ENCODE measurements at regions not wholly inside any gene's neighbourhood (a gene's known extent, or its start where the extent isn't known, plus 50 kb on each side); places are given as distances from the start of the nearest gene placed in this dataset.
"Not testable (repeated sequence)": the region's sequence is repeated elsewhere in the genome, so short reads cannot be mapped to it uniquely, and the experiment has no call there.

DNA sequence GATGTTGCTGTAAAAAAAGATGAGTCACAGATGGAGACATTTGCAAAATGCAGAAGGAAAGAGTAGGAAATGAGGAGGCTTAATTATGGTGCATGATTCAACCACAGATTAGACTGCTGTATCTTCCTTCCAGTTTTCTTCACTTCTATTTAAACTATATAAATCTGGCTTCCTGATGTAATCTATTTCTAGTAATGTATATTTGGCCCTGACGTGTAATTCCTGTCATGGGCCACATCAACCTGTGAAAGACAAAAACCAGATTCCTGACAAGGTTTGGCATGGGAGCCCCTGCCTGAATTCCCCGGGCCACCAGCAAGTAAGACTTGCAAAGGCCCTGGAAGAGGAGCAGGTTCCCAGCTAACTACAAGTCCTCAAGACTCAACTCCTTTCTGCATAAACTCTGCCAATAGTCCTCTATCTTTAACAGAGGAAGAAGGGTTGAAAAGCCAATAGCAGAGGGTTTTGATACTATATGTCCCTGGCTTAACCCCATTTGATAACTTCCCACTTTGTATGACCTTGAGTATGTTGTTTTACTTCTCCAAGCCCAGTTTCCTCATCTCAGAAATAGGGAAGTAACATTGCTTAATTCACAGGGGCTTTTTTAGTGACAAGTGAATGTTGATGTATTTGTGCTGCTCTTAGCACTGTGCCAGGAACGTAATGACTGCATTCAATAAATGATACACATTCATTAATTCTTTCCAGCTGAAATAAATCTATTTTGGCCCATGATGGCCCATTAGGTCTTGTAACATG, 172.7 kb downstream of the SPRY2 start:
- DNase-seq, result no peak

DNA sequence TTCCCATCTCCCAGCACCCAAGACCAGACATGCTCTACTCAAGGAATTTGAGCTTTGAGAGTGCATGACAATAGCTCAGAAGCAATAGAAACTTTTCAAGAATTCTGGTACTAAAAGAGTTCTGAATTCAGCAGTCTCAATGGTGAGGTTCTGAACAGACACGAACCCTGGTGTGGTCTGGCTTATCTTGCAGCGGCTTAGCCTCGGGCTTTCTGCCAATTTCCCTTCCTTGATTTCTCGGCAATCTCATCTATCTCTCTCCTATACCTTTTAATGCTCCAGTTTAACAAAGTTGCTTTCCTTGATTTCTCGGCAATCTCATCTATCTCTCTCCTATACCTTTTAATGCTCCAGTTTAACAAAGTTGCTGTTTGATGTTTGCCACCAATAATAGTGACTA, 174.6 kb downstream of the SPRY2 start:
- DNase-seq, result no peak

DNA sequence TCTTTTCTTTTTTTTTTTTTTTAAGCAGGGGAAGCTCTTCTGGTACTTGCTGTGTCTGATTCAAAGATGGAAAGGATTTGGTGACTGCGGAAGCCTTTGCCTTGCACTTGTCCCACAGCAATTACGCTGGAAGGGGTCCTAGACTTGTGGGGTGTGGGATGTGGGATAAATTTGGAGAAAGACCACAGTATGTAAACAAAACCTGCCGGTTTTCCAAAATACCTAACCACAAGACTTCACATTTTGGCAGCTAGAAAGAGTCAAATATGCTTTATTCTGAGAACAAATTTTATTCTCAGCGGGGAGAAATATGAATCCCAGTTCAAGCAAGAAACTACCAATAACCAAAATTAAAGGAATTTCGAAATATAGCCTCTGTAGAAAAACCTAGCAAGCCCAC, 176.5 kb downstream of the SPRY2 start:
- DNase-seq, result peak; percentile 46

DNA sequence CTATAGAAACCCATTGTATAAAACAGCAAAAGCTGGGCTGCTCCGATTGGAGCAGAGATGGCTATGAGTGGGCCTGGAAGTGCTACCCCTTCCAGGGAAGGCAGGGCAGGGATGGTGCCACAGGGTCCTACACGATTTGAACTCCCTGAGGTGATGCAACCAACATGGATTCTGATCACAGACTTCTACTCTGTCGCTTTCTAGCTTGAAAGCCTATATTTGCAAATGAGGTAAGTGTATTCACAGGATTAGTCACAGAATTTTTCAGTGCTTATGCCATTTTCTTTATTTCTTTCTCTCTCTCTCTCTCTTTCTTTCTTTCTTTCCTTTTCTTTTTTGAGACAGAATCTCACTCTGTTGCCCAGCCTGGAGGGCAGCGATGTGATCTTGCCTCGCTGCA, 179.0 kb downstream of the SPRY2 start:
- no peak for DNase-seq

DNA sequence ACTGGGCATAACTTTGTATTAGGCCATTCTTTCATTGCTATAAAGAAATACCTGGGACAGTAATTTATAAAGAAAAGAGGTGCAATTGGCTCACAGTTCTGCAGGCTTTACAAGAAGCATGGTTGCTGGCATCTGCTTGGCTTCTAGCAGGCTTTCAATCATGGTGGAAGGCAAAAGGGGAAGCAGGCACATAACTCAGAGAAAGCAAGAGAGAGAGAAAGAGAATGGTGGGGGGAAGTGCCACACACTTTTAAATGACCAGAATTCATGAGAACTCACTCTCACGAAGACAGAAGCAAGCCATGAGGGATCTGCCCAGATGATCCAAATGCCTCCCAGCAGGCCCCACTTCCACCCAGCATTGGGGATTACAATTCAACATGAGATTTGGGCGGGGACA, 179.7 kb downstream of the SPRY2 start:
- no peak for DNase-seq

DNA sequence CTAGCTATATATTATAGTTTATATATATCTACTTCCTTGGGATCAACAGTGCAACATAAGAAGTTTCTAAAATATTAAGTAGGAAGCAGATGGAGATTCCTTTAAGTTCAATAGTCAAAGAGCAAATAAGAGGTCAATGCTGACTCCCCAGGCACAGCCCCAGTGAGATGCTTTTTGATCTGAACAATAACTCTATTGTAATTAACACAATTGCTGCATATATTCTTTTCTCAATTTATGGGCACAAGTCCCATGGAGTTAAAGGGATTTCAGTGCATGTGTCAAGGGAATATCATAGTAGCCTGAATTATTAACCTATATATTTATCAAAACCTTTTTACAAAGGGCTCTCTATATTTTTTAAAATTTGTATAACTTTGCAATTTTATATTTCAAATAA, 180.8 kb downstream of the SPRY2 start:
- DNase-seq, result no peak

DNA sequence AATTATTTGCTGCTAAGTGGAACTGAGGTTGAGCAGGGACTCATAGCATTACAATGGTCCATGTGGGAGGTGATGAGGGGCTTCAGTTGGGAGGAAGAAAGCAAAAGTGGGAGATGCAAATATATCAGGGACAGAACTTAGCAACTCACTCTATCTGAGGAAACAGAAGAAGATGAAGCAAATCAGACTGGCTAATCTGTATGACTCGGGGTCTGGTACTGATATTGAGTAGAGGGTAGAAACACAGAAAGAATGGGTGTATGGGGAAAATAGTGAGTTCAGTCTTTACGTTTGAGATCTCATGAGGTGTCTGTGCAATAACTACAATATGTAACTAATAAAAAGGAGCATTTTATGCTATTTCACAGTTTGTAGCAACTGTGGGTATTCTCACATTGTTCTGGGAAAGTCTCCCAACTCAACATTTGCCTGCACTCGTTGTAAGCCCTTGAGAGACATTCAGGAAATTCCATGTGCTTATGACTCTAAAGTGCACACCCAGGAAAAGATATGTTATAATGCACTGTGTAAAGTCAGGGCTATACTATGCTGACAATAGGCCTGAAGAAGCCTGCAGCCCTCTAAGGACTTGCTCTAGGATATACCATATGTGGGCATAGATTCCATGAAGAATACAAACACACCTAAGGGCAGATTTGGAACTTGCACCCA, 183.5 kb downstream of the SPRY2 start:
- DNase-seq, result no peak

DNA sequence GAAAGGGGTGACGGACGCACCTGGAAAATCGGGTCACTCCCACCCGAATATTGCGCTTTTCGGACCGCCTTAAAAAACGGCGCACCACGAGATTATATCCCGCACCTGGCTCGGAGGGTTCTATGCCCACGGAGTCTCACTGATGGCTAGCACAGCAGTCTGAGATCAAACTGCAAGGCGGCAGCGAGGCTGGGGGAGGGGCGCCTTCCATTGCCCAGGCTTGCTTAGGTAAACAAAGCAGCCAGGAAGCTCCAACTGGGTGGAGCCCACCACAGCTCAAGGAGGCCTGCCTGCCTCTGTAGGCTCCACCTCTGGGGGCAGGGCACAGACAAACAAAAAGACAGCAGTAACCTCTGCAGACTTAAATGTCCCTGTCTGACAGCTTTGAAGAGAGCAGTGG, 188.8 kb downstream of the SPRY2 start:
- not testable (repeated sequence) for DNase-seq

DNA sequence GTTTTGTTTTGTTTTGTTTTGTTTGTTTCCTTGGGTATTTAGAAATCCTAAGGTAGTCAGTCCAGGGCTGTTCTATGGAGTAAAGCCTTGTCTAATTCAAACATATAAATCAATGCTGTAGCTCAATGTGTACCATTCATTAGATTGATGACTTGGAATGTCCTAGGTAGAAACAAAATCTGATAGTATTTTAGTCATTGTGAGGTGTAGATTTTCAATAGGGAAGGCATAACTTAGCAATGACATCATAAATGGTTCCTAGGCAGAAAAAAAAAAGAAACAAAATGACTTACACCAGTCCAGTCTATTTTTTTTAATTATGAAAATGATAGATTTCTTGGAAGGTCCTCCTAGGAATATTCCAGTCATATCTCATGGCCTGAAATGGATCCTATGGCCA, 189.9 kb downstream of the SPRY2 start:
- DNase-seq, result no peak

DNA sequence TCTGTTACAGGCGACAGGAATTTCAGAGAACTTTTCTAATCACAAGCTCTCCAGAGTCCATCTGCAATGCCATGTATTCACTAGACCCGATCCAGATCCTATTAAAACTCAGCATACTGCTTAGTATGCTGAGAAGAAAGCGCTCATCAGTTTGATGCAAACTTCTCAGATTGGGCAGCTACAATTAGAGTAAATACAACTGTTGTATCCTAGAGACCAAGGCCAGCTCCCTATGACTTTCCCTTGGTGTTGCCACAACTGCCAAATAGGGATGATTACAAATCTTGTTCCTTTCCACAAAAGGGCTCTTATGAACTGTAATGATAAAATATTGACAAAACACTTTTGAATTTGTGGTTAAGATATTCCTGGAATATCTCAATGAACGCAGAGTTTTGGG, 191.2 kb downstream of the SPRY2 start:
- no peak for DNase-seq

DNA sequence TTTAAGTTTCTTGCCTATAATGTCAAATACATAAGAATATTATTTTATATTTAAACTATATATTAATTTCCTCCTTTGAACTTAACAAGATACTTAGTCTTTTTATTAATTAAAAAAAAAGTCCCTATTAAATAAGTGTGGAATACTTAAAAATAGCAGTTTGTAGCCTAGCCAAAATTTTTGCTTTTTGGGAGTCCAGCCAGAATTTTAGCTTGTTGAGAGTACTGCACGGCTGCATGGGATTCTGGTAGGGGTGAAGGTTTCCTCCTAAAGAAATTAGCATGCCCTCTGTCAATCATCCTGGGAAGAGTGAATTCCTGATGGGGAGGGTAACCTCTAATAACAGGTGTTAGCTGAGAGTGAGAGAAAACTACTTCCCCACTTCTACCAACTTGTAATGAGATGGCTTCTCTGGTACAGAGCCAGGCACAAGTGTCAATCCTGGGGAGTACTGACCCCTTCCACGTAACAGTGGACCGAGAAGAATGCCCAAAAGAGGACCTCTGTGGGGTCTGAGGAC, 195.7 kb downstream of the SPRY2 start:
- DNase-seq, result no peak

DNA sequence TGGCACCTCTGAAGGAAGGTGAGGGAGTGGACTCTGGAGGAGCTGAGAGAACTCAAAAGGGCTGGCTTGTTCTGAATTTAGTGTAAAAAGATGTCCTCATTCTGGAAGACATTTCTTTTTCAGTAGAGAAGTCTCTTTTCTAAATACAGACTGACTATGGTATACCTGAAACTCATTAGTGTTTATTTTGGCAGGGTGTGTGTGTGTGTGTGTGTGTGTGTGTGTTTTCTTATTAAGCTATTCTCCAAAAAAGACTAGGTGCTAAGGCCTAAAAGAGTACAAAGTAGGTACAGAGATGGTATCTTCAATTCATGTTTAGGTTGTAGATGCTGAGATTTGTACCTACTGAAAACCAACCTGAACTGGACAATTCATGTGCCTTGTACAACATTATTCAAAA, 196.4 kb downstream of the SPRY2 start:
- DNase-seq, result no peak

DNA sequence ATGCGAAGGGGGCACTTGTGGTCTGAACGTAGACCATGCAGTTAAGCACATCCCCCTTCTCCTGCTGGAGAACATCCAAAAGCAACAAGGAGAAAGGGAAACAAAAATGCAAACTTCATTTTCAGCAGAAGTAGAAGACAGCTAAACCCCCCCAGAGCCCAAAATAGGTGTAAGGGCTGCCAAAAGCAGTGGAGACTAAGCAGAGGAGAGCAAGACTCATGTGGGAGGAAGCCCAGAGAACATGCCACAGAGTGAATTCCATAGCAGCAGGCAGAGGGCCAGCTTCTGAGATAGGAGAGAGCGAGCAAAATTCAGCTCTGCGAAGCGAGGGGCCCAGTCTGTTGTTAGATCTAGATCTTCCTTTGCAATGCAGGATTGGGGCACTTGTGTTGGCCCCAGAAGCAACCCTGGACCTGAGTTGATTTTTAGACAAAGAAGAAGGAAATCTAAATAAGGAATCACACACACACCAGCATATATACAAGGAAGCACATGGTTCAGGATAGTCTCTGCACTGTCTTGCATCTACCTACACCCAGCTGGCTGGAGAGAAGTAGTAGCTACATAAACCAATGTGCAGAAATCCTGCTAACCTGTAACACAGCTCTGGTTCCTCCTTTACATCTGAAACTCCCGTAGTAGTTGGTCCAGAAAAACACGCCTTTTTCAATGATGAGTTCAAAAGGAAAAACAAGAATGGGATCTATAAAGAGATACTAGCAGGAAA, 199.6 kb downstream of the SPRY2 start:
- DNase-seq, result peak; percentile 80

DNA sequence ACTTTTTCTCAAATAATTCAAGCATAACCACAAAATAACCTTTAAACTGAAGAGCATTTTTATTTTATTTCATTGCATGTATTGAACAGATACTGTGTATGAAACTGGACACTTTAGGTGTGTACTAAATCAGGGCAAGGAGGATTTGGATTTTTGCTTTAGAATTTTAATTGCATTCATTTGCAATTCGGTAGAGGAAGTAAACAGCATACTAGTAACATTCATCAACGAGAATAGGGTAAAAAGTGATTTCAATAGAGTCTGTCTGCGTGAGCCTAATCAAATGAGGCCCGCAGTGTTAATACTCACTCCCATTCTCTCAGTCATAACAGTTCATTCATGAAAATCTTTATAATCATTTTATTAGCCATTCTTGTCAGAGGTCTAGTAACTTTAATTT, 200.2 kb downstream of the SPRY2 start:
- DNase-seq, result no peak

DNA sequence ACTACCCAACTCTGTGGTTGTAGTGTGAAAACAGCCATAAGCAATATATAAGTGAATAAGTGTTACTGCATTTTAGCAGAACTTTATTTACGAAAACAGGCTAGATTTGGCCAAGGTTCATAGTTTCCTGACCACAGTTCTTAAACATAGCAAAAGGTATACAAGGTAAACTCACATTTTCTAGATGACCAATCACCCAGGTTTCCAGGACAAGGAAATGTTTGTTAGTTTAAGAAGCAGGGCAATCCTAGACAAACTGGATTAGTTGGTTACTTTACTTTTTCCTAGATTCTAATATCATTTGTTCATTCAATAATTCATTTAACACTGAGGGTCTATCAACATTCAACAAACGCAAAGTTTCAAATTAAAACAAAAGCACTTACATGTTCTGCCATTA, 201.7 kb downstream of the SPRY2 start:
- no peak for DNase-seq

DNA sequence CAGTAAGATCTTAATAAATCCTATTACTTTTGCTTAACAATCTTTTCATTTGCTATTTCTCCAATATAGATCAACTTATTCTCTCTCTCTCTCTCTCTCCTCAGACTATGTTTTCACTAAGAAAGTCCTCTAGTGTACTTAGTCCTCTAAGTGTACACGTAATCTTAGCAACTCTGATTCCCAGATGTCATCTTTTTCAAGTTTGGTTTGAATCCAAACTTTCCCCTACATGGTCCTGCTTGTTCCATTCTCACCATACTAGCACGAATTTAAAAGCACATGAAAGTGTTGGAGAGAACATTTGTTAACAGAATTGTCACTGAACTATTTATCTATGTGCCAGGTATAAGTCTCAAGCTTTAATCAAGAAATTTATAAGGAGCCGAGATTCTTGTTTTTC, 202.9 kb downstream of the SPRY2 start:
- DNase-seq, result no peak

DNA sequence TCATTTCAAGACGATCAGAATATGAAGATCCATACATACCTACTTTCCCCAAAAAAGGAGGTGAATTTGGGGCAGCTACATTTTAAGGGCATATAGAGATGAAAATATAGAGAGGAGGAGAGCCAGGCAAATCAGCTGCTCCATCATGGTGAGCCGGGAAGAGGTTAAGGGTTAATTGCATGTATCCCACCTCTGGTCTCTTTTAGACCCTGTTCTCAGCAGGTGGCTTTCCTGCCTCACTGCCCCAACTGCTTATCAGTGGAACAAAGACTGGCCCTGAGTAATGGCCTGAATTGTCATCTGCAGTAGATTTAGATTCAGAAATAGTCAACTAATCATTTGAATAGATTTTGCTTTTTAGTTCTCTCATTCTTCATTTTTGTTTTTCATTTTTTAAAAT, 206.6 kb downstream of the SPRY2 start:
- DNase-seq, result no peak

DNA sequence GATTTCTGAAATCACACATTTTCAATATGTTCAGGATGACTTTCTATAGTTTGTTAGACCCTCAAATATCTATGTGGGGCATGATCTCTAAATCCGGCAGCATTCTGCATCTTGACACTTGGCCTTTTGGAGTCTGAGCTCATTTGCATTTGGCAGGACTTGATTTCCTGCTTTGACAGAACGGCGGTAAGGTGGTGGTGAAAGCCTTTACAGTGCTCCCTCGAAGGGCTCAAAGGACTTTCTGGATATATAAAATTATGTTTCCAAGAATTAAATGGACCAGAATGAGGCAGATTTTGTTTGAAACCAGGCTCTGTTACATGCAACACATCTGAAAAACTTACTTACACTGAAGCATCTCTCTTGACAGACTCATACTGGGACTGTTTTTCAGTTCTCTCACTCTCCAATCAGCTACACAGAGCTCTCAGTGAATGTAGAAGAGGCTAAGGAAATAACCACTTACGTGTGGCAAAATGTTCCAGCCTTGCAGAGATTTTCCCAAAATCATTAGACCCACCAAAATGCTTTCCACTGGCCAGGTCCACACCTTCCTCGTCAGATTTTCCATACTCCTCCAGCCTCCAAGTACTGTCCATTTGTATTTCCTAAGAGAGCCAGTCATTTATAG, 207.2 kb downstream of the SPRY2 start:
- DNase-seq, result peak; percentile 62

DNA sequence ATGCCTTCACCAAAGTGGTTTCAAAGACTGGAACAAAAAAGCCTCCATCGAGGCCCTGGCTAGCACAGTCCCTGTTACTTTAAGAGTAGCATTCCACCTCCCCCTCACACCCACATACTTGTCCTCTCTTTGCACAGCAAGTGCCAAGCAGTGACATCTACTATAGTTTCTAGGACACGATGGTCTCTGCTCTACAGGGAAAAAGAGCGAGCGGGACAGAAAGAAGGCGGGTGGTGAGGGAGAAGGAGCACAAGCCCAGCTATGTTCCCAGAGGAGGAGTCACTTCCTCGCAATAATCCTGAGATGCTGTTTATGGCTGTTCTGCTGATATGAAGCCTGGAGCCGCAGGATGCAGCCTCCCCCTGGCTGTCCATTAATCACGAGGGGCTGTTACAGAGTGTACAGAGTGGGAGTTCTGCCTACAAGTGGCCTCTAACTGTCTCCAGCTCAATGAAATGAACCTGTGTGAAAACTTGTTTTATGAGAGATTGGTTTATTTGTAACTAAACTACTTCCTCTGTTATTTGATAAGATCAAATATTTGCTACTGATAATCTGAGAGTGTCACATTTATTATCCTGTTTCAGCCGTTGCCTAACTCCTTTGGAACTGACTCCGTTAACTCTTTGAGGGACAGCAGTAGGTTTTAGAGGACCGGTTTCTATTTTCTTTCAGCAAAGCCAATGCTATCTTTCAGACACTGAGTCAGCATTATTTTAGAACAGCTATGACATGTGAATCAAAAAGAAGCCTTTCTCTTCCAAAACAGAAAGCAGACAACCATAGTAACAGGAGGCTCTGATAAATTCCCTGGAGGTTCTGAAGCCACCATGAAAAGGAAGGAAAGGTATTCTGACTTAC, 208.0 kb downstream of the SPRY2 start:
- peak; percentile 65 for DNase-seq

DNA sequence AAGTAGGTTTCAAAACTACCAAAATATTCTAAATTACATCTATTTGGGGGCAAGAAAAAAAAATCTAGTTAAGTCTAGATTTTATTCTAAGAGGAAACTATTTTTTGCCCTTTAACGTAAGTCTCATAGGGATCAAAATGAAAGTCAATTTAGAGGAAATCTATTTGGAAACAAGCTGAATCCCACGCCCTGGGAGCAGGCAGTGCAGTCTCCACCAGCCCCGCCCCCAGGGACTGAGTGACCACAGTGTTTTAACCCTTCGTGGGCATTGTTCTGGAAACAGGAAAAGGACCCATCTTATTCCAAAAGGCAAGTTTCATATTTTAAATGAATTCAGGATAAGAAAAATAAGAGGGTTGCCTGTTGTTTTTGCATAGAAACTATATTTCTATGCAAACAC, 209.7 kb downstream of the SPRY2 start:
- peak; percentile 69 for DNase-seq

DNA sequence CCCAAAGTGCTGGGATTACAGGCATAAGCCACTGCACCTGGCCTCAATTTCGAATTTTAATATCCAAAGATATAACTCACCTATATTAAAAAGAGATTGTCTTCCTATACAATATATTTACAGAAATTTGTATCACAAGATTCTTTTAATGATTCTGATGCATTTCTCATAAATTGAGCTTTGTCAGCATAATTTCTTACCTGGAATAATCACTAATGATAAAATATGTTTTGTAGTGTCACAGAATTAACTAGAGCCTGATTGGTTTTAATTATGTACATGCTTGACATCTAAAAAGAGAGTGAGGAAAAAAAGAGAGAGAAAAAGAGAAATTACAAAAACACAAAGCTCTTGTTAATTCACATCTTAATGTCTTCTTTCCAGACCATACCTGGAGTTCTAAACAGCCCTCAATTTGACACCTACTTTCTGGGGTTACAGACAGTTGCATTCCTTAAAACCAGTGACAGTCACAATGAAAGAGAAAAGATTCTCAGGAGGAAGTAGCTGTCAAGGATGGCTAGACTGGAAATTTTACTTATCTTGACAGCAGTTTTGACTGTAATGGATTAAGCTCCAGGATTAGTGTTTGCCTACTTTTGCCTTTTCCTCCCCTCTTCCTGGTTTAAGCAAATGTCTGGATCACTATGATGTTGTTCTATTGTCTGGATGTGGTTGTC, 214.4 kb downstream of the SPRY2 start:
- DNase-seq, result no peak

DNA sequence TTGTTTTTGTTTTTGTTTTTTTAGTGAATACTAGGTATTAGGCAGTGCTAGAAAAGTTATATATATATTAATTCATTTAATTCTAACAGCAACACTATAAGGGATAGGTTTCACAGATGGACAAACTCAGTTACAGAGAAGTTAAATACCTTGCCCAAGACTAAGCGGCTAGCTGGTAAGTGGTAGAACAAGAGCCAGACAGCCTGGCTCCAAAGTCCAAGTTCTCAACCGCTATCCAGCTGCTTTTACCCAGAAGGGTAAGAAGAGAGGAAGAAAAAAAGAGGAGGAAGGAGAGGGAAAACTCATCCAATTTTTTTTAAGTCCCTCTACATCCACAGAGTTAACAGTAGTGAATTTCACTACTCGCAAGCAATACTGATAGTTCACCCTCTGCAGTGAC, 217.0 kb downstream of the SPRY2 start:
- DNase-seq, result no peak
